NCI-H774 (cell line): ENCODE measurements at regions not wholly inside any gene's neighbourhood (a gene's known extent, or its start where the extent isn't known, plus 50 kb on each side); places are given as distances from the start of the nearest gene placed in this dataset.
"Not testable (repeated sequence)": the region's sequence is repeated elsewhere in the genome, so short reads cannot be mapped to it uniquely, and the experiment has no call there.

Experiments used
- DNase-seq: peaks from one replicate; lab custom pipeline; 2025; lab: John Stamatoyannopoulos, UW

DNA sequence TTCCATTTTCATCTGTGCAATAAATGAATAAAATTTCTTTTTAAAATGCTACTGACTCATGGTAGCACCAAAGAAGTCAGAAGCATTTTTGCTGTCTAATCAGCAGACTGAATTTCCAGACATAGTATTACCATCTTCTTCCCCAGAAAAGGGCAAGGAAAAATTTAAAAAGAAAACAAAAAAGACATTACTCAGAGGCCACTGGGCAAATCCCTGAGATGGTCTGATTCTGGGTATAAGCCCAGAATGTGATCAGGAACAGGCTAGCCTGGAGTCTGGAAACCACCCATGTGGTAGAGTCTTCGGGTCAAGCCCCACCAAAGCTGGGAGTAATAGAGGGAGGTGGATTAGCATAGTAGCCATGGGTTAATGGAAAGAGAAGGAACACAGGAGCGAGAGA is 342.8 kb downstream of the FBXW7 start:
- no peak for DNase-seq

DNA sequence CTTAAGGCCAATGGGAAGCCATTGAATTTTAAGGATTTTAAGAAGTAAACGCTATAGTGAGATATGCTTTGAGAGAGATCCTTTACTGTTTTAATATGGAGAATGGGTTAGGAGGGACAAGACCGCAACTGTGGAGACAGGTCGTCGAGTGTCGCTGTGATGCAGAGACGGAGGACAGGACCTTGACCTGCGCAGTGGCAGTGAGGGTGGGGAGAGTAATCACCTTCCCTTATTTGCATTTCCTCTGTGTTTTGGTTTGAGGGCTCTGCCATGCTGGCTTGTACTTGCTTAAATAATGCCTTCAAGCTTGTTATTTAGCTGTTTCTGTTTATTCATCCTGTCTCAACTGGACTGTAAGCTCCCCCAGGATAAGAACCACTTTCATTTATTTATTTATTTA is 345.0 kb downstream of the FBXW7 start:
- DNase-seq: no peak

DNA sequence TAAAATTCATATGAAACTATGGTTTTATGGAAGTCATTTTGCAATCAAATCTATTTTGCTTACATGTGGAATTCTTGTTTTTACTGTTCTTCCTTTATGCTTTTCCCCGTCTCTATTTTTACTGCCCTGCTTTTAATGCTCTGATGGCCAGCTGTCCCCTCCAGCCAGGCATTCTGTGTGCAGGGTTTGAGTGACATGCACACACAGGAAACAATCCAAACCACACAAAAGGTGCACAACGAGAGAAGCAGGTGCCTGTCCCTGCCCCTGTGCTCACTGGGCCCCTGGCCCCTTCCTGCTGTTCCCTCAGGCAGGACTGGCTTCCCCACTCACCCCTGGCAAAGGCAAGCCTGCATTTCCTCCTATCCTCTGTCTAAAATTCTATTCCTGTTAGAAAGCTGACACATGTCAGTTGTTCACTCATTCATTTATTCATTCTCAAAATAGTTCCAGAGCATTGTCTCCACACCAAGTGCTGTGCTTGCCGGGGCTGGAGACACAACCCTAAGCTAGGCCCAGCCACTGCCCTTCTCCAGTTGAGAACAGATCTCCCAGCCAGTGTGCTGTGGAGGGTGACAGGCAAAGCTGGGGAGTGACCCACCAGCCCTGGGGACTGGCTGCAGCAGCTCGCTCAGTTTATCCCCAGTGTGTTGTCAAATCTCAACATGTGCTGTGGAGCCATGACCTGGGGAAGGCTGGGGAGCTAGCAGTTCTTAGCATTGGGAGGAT is 346.3 kb downstream of the FBXW7 start:
- DNase-seq: peak; percentile 50

DNA sequence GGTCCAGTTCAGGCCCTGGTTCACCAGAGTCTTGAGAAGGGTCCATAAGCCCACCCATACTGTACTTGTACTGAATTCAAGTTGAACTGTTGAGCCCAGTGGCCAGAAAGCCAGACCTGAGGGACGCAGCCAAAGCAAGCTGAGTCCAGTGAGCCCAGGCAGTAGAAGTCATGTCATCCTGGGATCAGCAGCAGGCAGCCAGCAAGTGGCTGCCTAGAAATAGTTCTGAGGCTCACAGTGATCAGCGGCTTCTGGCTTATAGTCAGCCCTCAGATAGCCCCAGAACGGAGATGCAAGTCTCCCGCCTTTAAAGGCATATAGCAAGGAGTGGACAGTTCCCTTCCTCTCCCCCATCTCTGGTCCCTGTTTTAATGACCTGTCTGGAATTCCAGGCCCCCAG is 347.1 kb downstream of the FBXW7 start:
- DNase-seq: no peak

GRCh38 chr4:152187693-152188092 is 348.2 kb downstream of the FBXW7 start:
- DNase-seq: no peak

DNA sequence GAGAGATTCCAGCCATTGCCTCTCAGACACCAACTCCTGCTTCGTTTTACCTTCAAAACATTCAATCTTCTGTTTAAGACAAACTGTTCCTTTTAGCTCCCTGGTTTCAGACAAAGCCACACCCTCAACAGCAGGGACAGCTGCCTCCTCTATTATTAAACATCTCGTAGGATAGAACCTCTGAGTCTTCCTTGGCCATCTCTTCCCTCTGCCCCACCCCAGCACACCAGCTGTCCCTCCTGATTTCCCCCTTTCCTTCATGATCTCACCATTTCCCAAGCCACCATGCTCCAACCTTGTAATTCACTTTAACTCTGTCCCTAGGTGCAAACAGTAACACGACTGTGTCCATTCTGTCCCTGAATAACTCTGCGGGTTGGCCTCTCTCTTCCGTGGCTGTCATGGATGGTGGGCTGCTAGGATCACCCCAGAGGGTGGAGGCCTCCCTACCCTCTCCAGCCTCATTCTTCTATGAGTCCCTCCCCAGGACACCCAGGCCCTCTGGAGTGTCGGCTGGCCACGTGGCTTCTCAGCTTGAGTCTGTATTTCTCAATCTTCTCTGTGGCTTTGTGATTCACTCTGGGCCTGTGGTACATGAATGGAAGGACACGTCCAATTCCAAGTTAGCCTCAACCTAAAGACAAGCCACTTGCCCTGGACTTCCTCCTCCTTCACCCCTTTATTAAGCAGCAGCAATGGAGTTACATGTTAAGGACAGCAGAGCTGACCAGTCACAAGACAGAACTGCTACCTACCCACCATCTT is 349.9 kb downstream of the FBXW7 start:
- DNase-seq: no peak

GRCh38 chr4:152181150-152181549 is 354.7 kb downstream of the FBXW7 start:
- DNase-seq: no peak

DNA sequence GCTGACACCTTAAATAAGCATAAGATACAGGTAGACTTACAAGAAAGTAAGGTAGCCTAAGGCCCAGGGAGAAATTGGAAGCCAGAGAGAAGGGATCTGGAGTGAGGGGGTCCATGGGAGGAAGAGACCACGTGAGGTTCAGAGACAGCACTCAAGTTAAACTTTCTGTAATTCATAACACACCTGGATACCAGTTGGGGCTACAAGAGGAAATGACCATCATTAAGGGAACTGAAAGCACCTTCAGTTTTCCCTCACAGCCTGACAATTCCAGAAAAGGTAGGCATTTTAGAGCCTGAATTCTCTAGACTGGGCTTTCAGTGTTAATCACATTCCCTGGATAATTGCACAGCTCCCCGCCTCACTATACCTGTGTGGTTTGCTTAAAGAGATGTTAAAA is 355.5 kb downstream of the FBXW7 start:
- DNase-seq: no peak

DNA sequence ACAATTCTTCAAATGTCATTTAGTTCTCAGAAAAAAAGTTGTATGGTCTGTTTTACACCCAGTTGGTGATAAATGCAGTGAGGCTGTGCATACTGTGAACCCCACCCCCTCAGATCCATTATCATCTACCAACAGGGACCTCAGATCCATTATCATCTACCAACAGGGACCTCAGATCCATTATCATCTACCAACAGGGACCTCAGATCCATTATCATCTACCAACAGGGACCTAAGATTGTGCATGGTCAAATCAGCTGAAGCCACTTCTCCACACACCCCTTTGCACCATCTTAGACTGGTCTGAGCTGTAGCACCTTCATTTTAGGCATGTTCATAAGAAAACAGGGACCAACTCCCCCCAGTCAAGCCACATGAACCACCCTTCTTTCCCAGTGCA is 358.4 kb downstream of the FBXW7 start:
- DNase-seq: not testable (repeated sequence)

GRCh38 chr4:152176627-152177214 is 359.2 kb downstream of the FBXW7 start:
- no peak for DNase-seq

DNA sequence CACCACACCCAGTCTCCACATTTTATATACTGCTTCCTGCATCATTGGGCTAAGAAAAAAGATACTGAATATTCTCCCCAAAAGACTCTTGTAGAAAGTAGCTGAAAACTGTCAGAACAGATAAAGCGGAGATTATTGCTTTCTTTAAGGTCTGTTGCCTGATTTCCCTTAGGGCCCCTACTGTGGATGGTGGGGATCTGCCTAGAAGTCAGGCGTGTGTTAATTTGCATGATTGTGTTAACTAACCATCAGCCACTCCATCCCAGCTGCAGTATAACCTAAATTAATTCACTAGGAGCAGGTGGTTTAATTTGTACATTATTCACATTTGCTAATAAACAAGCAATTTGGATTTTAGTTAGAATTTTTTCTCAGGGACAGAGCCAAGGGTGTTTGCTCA is 360.3 kb downstream of the FBXW7 start:
- no peak for DNase-seq

- no peak for DNase-seq
Observed at GRCh38 chr4:152172146-152172545, 363.7 kb downstream of the FBXW7 start.

- DNase-seq: no peak
Observed at GRCh38 chr4:152171556-152171955, 364.3 kb downstream of the FBXW7 start.

DNA sequence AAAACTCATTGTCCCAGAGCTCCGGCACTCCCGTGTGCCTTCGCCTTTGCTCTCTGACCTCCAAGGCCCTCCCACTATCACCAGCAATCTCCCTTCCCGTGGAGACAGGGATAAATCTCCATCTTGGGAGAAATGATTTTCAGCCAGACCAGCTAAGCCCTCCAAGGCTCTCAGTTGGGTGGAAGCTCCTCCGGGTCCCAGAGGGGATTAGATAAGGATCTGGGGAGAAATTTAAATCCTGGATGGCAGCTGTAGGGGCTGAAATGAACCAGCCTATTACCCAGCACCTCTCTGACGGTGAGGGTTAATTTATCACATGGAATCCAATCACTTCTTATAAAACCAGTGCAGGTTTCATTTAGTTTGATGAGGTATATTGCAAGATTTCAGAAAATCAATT is 366.2 kb downstream of the FBXW7 start:
- no peak for DNase-seq

DNA sequence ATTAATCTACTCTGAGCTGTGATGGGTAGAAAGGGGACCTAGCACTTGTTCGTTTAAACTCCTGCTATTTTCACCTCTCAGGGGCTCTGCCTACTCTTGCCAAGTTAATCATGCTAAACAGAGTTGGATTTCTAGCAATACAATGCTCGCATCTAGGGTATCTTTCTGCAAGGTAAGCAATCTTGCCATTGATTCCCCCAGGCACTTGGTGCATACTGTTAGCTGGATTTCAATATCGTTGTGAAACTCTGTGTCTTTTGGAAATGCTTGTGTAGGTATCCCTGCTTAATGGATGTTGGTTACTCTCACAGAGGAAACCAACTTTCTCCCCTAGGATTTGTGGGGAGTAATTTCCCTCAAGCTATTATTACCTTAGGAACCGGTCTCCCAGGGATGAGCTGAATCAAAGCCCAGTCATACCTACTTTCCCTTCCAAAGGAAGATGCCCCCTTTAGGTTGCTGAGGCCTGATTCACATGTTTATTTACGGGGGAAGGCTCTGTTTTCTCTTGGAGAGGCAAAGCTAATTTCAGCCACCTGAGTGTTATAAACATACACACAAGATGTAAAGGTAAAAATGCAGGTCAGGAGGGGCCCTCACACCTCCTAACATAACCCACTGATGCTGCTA is 366.8 kb downstream of the FBXW7 start:
- no peak for DNase-seq

- DNase-seq: no peak
Observed at GRCh38 chr4:152166567-152166966, 369.3 kb downstream of the FBXW7 start.

GRCh38 chr4:152165846-152166245 is 370.0 kb downstream of the FBXW7 start:
- no peak for DNase-seq

DNA sequence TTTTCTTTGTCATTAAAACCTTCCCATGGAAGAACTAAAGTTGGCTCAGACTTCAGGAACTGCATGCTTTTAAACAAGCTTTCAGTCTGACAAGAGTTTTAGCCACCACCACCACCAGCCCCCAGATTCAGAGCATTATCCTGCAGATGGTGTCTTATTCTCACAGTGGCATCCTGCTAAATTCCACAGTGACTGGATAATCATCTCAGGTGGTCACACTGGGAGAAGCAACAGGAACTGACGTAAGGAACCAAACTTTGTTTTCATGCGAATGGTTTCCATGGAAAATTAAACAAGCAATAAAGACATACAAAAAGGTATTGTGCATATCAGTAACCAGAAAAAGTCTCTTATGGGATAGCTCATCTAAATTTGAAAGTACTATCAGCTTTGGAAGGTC is 370.7 kb downstream of the FBXW7 start:
- DNase-seq: no peak

GRCh38 chr4:152164561-152164960 is 371.3 kb downstream of the FBXW7 start:
- no peak for DNase-seq

DNA sequence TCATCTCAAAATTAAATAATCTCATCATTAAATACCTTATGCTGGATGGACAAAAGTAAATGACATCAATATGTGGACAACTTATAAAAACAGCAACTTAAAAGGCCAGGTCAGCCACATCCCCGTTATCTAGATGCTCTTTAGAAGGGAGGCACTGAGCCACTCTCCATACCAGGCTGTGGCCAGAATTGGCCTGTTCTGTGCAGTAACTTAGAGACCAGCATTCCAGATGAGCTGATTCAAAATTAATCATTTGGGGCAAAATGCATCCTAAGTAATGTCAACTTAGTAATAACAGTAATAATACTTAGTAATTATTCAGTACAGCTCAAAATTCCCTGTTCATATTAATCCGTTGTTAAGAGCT is 373.6 kb downstream of the FBXW7 start:
- DNase-seq: no peak

- no peak for DNase-seq
Observed at GRCh38 chr4:152161676-152162330, 374.1 kb downstream of the FBXW7 start.

DNA sequence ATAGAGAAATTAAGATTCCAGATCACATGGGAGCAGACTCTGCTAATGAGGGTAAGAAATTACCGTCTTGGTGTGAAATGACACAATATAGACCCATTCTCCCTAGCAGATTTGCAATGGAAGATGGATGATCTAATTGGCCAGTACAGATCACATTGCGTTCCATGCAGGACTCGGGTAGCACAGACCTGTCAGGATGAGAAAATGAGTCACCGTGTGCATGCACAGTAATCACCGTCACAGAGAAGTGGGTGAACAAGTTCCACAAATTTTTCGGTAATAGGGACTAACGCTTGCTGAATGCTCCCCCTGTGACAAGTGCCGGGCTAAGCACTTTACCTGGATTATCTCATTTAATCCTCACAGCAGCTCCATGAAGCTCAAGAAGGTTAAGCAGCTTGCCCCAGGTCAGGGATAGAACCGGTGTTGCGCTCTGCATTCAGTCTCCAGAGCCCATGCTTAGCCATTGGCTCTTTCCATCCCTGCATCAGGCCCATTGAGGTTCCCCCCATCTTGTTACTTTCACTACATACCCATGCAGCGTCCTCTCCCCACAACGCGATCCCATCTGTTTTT is 375.6 kb downstream of the FBXW7 start:
- no peak for DNase-seq
